Osteocyte (in vitro differentiated cells): ENCODE measurements at regions not wholly inside any gene's neighbourhood (a gene's known extent, or its start where the extent isn't known, plus 50 kb on each side); places are given as distances from the start of the nearest gene placed in this dataset.
A peak's percentile ranks its signal among the peaks of the same experiment; 100 is the strongest.

Source experiments
- DNase-seq: peaks from one replicate; pipeline ENCODE4 v3.0.0; 2021; ENCODE audit warnings: mixed read lengths; ENCODE audit not compliant: unreplicated experiment; ENCODE audit errors: extremely low spot score
- H3K27ac Mint-ChIP-seq: one replicate; pipeline ENCODE4 v1.8.0; 2021; ENCODE audit warnings: mild to moderate bottlenecking, mixed read lengths; ENCODE audit not compliant: unreplicated experiment
- H3K27me3 Mint-ChIP-seq: one replicate; pipeline ENCODE4 v1.8.0; 2021; ENCODE audit warnings: mixed read lengths; ENCODE audit not compliant: unreplicated experiment
- H3K36me3 Mint-ChIP-seq: one replicate; pipeline ENCODE4 v1.8.0; 2021; ENCODE audit warnings: mixed read lengths; ENCODE audit not compliant: unreplicated experiment
- H3K4me1 Mint-ChIP-seq: one replicate; pipeline ENCODE4 v1.8.0; 2021; ENCODE audit warnings: mixed read lengths; ENCODE audit not compliant: unreplicated experiment
- H3K4me3 Mint-ChIP-seq: one replicate; pipeline ENCODE4 v1.8.0; 2021; ENCODE audit warnings: mild to moderate bottlenecking, moderate library complexity, mixed read lengths; ENCODE audit not compliant: unreplicated experiment
- H3K9me3 Mint-ChIP-seq: one replicate; pipeline ENCODE4 v1.8.0; 2021; ENCODE audit warnings: mixed read lengths; ENCODE audit not compliant: unreplicated experiment
- CTCF ChIP-seq: fragments of 200-600 bp; sonication (generic); IDR thresholded peaks from 2 replicates; pipeline ENCODE4 v1.5.0; 2021; ENCODE audit warnings: antibody characterized with exemption, mild to moderate bottlenecking, moderate library complexity

- Mint-ChIP-seq H3K4me3 (no peak overlapping the region), H3K36me3 (no peaks in the 10 kb centered on the region), H3K27ac (no peak overlapping the region), H3K9me3 (no peaks in the 10 kb centered on the region), H3K27me3 (no peaks in the 10 kb centered on the region), H3K4me1 (no peaks in the 10 kb centered on the region)
- no peak for TF ChIP-seq CTCF
- DNase-seq: peak; percentile 77
Observed at GRCh38 chr11:134531327-134532130, 119.5 kb upstream of the B3GAT1 start.

- H3K4me1 Mint-ChIP-seq: no peaks in the 10 kb centered on the region
Observed at GRCh38 chr11:134530636-134531326, 118.7 kb upstream of the B3GAT1 start.

GRCh38 chr11:134529212-134530096, 117.4 kb upstream of the B3GAT1 start:
- H3K27ac Mint-ChIP-seq: no peak overlapping the region

More at GRCh38 chr11:134530636-134531326, 118.7 kb upstream of the B3GAT1 start:
- DNase-seq: peak; percentile 78
- Mint-ChIP-seq H3K27me3 (no peaks in the 10 kb centered on the region), H3K27ac (no peak overlapping the region), H3K4me3 (no peak overlapping the region), H3K36me3 (no peaks in the 10 kb centered on the region), H3K9me3 (no peaks in the 10 kb centered on the region)
- TF ChIP-seq CTCF: no peak

GRCh38 chr11:134528453-134528852, 116.4 kb upstream of the B3GAT1 start:
- Mint-ChIP-seq H3K4me3 (no peak overlapping the region), H3K36me3 (no peaks in the 10 kb centered on the region), H3K9me3 (no peaks in the 10 kb centered on the region), H3K27me3 (no peaks in the 10 kb centered on the region), H3K27ac (no peak overlapping the region), H3K4me1 (no peaks in the 10 kb centered on the region)
- no peak for TF ChIP-seq CTCF
- peak; percentile 63 for DNase-seq

More at GRCh38 chr11:134529212-134530096, 117.4 kb upstream of the B3GAT1 start:
- Mint-ChIP-seq H3K4me1 (no peaks in the 10 kb centered on the region), H3K36me3 (no peaks in the 10 kb centered on the region), H3K4me3 (no peak overlapping the region), H3K9me3 (no peaks in the 10 kb centered on the region), H3K27me3 (no peaks in the 10 kb centered on the region)
- TF ChIP-seq CTCF: no peak
- DNase-seq: peak; percentile 78
